ENCODE measurements at regions not wholly inside any gene's neighbourhood (a gene's known extent, or its start where the extent isn't known, plus 50 kb on each side); places are given as distances from the start of the nearest gene placed in this dataset.
A peak's percentile ranks its signal among the peaks of the same experiment; 100 is the strongest.

DNA sequence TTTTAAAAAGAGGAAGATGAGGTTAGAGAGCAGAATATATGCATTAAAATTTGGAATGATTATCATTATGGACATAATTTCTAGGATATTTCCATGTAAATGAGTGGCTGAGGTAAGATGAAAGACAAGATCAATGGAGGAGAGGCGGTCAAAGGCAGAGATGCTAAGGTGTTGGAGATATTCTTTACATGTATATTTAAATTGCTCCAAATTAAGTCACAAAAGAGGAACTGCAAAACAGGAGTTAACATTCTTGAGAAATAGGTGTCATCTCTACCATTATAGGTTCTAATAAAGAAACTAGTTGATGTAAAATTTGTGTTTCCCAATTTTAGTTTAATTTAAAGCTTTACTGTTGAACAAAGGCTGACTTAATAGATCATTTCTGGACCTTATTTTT lies 268.5 kb upstream of the PPFIA2 start:
- ATAC-seq = no peak
- WGBS, 4 donors = 89 to 91% (median 90%) methylated on average over 1 of the region's 1 CpG
- intact Hi-C loops (cut with DNase I) = no loop called here

GRCh38 chr12:82025462-82025861 lies 266.3 kb upstream of the PPFIA2 start:
- H3K9me3 ChIP-seq = peaks cover 0 to 8% (median 0%) of the 10 kb centered on the region in 12 donors
- WGBS, 4 donors = 81 to 89% (median 82%) methylated on average over 7 of the region's 7 CpGs
- TF ChIP-seq POLR2A (IDR thresholded peaks at IDR 0.05) = no peak
- TF ChIP-seq, protein P1, sequence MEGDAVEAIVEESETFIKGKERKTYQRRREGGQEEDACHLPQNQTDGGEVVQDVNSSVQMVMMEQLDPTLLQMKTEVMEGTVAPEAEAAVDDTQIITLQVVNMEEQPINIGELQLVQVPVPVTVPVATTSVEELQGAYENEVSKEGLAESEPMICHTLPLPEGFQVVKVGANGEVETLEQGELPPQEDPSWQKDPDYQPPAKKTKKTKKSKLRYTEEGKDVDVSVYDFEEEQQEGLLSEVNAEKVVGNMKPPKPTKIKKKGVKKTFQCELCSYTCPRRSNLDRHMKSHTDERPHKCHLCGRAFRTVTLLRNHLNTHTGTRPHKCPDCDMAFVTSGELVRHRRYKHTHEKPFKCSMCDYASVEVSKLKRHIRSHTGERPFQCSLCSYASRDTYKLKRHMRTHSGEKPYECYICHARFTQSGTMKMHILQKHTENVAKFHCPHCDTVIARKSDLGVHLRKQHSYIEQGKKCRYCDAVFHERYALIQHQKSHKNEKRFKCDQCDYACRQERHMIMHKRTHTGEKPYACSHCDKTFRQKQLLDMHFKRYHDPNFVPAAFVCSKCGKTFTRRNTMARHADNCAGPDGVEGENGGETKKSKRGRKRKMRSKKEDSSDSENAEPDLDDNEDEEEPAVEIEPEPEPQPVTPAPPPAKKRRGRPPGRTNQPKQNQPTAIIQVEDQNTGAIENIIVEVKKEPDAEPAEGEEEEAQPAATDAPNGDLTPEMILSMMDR (IDR thresholded peaks at IDR 0.05) = no peak
- intact Hi-C loops (cut with DNase I) = no loop called here
- ATAC-seq (no peak), DNase-seq (no peak)
- H3K4me1 ChIP-seq = no peaks in the 10 kb centered on the region
- no peak overlapping the region for H3K27ac ChIP-seq
- H3K36me3 ChIP-seq = no peaks in the 10 kb centered on the region
- H3K27me3 ChIP-seq = no peaks in the 10 kb centered on the region
- no peak overlapping the region for H3K4me3 ChIP-seq

More for the DNA sequence above, 268.5 kb upstream of the PPFIA2 start:
- Histone ChIP-seq H3K27me3 (no peaks in the 10 kb centered on the region), H3K9me3 (peaks cover 0 to 8% (median 0%) of the 10 kb centered on the region in 12 donors), H3K4me1 (no peaks in the 10 kb centered on the region), H3K36me3 (no peaks in the 10 kb centered on the region), H3K27ac (no peak overlapping the region), H3K4me3 (no peak overlapping the region)
- no peak for DNase-seq
- no peak for TF ChIP-seq POLR2A (IDR thresholded peaks at IDR 0.05)

DNA sequence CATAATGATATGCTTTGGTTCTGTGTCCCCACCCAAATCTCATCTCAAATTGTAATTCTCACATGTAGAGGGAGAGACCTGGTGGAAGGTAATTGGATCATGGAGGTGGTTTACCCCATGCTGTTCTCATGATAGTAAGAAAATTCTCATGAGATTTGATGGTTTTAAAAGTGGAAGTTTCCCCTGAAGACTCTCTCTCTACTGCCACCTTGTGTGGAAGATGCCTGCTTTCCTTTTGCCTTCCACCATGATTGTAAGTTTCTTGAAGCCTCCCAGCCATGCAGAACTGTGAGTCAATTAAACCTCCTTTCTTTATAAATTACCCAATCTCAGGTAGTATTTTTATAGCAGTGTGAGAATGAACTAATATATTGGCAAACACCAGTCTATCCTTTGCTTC lies 260.4 kb upstream of the PPFIA2 start:
- no peaks in the 10 kb centered on the region for H3K27me3 ChIP-seq
- no peak for ATAC-seq
- H3K36me3 ChIP-seq = no peaks in the 10 kb centered on the region
- H3K27ac ChIP-seq = no peak overlapping the region
- no peaks in the 10 kb centered on the region for H3K4me1 ChIP-seq
- H3K9me3 ChIP-seq = peaks cover 0 to 14% (median 0%) of the 10 kb centered on the region in 12 donors
- intact Hi-C loops (cut with DNase I) = no loop called here
- TF ChIP-seq, protein P1 (IDR thresholded peaks at IDR 0.05) = peak in 3 of 12 donors; percentile 9 to 23 (median 17)
- TF ChIP-seq POLR2A (IDR thresholded peaks at IDR 0.05) = no peak
- no peak overlapping the region for H3K4me3 ChIP-seq
- no peak for DNase-seq

GRCh38 chr12:82015623-82016347 lies 256.6 kb upstream of the PPFIA2 start:
- H3K27me3 ChIP-seq = no peaks in the 10 kb centered on the region
- no peaks in the 10 kb centered on the region for H3K36me3 ChIP-seq
- DNase-seq (no peak), ATAC-seq (no peak)
- H3K4me3 ChIP-seq = no peak overlapping the region
- intact Hi-C loops (cut with DNase I) = no loop called here
- H3K27ac ChIP-seq = no peak overlapping the region
- WGBS, 4 donors = 88 to 93% (median 91%) methylated on average over 1 of the region's 1 CpG
- TF ChIP-seq, protein P1 (IDR thresholded peaks at IDR 0.05) = no peak
- no peaks in the 10 kb centered on the region for H3K4me1 ChIP-seq
- peaks cover 0 to 14% (median 0%) of the 10 kb centered on the region in 12 donors for H3K9me3 ChIP-seq

GRCh38 chr12:82012176-82012575 lies 253.0 kb upstream of the PPFIA2 start:
- ATAC-seq (no peak), DNase-seq (no peak)
- intact Hi-C loops (cut with DNase I) = no loop called here
- Histone ChIP-seq H3K4me1 (no peaks in the 10 kb centered on the region), H3K4me3 (no peak overlapping the region), H3K36me3 (no peaks in the 10 kb centered on the region), H3K27me3 (no peaks in the 10 kb centered on the region), H3K9me3 (peaks cover 0 to 6% (median 0%) of the 10 kb centered on the region in 12 donors), H3K27ac (no peak overlapping the region)
- 83 to 88% (median 86%) methylated on average over 4 of the region's 4 CpGs for WGBS, 4 donors
- no peak for TF ChIP-seq POLR2A (IDR thresholded peaks at IDR 0.05)
- TF ChIP-seq, protein P1 (IDR thresholded peaks at IDR 0.05) = no peak
